Suprapubic skin (tissue), 4 donors: ENCODE measurements at regions not wholly inside any gene's neighbourhood (a gene's known extent, or its start where the extent isn't known, plus 50 kb on each side); places are given as distances from the start of the nearest gene placed in this dataset.

Experiments
- DNase-seq, 2 donors: peaks; one replicate each; pipeline ENCODE4 v3.0.0-alpha.2; 2019; ENCODE audit warnings: low spot score in 2 of 2
- H3K27ac ChIP-seq: fragments of 200-600 bp; sonication (generic); one replicate; pipeline ENCODE4 v1.5.1; 2019
- H3K27me3 ChIP-seq: fragments of 200-600 bp; sonication (generic); one replicate; pipeline ENCODE4 v1.5.1; 2019
- H3K36me3 ChIP-seq: fragments of 200-600 bp; sonication (generic); one replicate; pipeline ENCODE4 v1.5.1; 2019
- H3K4me1 ChIP-seq: fragments of 200-600 bp; sonication (generic); one replicate; pipeline ENCODE4 v1.5.1; 2019
- H3K4me3 ChIP-seq: fragments of 200-600 bp; sonication (generic); one replicate; pipeline ENCODE4 v1.5.1; 2019; ENCODE audit warnings: mild to moderate bottlenecking
- H3K9me3 ChIP-seq: fragments of 200-600 bp; sonication (generic); one replicate; pipeline ENCODE4 v1.5.1; 2019
- EP300 ChIP-seq: sonication (generic); formaldehyde crosslinking; IDR thresholded peaks from one replicate; pipeline ENCODE4 v1.6.1; 2017; ENCODE audit warnings: antibody characterized with exemption
- POLR2A ChIP-seq, 2 donors: fragments of 450-650 bp; IDR thresholded peaks; one replicate each; pipeline ENCODE4 v1.6.1; 2017; ENCODE audit warnings: antibody characterized with exemption in 2 of 2, mild to moderate bottlenecking in 2 of 2, moderate library complexity in 2 of 2
- POLR2AphosphoS5 ChIP-seq, 3 donors: sonication (generic); formaldehyde crosslinking; IDR thresholded peaks; one replicate each; pipeline ENCODE4 v1.6.1; 2017; ENCODE audit warnings: antibody characterized with exemption in 3 of 3
- WGBS: methylation state at CpG from one replicate; pipeline ENCODE4 v1.1.5; 2018; 5-methylcytosine and 5-hydroxymethylcytosine counted together
- TF ChIP-seq, protein P1 (sequence below), 2 donors: fragments of 200-600 bp in 1 of 2; fragments of 450-650 bp in 1 of 2; sonication (generic) in 1 of 2; IDR thresholded peaks; one replicate each; pipeline ENCODE4 v1.5.1; 2016 to 2019; ENCODE audit warnings: antibody characterized with exemption in 2 of 2, mild to moderate bottlenecking in 1 of 2, moderate library complexity in 1 of 2

- no peaks in the 10 kb centered on the region for H3K27me3 ChIP-seq
- H3K27ac ChIP-seq: no peak overlapping the region
- H3K9me3 ChIP-seq: no peaks in the 10 kb centered on the region
- WGBS: 78% methylated on average over 1 of the region's 1 CpG
- H3K36me3 ChIP-seq: no peaks in the 10 kb centered on the region
- no peaks in the 10 kb centered on the region for H3K4me1 ChIP-seq
- TF ChIP-seq POLR2A (IDR thresholded peaks at IDR 0.05) (no peak), POLR2AphosphoS5 (IDR thresholded peaks at IDR 0.05) (no peak), EP300 (no peak)
- TF ChIP-seq, protein P1, sequence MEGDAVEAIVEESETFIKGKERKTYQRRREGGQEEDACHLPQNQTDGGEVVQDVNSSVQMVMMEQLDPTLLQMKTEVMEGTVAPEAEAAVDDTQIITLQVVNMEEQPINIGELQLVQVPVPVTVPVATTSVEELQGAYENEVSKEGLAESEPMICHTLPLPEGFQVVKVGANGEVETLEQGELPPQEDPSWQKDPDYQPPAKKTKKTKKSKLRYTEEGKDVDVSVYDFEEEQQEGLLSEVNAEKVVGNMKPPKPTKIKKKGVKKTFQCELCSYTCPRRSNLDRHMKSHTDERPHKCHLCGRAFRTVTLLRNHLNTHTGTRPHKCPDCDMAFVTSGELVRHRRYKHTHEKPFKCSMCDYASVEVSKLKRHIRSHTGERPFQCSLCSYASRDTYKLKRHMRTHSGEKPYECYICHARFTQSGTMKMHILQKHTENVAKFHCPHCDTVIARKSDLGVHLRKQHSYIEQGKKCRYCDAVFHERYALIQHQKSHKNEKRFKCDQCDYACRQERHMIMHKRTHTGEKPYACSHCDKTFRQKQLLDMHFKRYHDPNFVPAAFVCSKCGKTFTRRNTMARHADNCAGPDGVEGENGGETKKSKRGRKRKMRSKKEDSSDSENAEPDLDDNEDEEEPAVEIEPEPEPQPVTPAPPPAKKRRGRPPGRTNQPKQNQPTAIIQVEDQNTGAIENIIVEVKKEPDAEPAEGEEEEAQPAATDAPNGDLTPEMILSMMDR (IDR thresholded peaks at IDR 0.05): no peak
- H3K4me3 ChIP-seq: no peak overlapping the region
- DNase-seq: no peak
These were observed 374.1 kb upstream of the C16orf82 start for GRCh38 chr16:26692658-26693057.

DNA sequence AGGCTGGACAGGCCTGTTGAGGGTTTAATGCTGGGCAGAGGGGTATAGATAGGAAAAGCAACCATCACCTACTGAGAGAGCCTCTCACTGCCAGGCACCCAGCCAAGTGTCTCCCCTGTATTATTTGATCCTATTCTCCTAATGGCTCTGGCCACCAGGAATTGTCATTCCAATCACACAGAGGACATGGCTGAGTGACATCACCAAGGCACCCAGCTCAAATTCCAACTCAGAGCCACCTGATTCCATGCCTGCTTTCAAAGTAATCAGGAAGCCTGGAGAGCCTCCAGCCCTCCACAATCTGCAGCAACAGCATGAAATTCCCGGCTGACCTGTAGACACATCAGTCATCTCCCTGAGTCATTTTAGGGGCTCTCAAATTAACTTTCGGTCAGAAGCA lies 368.9 kb upstream of the C16orf82 start:
- H3K36me3 ChIP-seq: no peaks in the 10 kb centered on the region
- H3K27ac ChIP-seq: no peak overlapping the region
- no peak overlapping the region for H3K4me3 ChIP-seq
- no peak for DNase-seq
- no peaks in the 10 kb centered on the region for H3K27me3 ChIP-seq
- no peaks in the 10 kb centered on the region for H3K9me3 ChIP-seq
- WGBS: 83% methylated on average over 2 of the region's 2 CpGs
- TF ChIP-seq, protein P1 (IDR thresholded peaks at IDR 0.05): no peak
- no peak for TF ChIP-seq POLR2A (IDR thresholded peaks at IDR 0.05)
- no peak for TF ChIP-seq EP300
- TF ChIP-seq POLR2AphosphoS5 (IDR thresholded peaks at IDR 0.05): no peak
- no peaks in the 10 kb centered on the region for H3K4me1 ChIP-seq

- 87% methylated on average over 1 of the region's 1 CpG for WGBS
- Histone ChIP-seq H3K4me1 (no peaks in the 10 kb centered on the region), H3K4me3 (no peak overlapping the region), H3K9me3 (no peaks in the 10 kb centered on the region), H3K27me3 (no peaks in the 10 kb centered on the region), H3K27ac (no peak overlapping the region), H3K36me3 (no peaks in the 10 kb centered on the region)
- no peak for DNase-seq
- TF ChIP-seq, protein P1 (IDR thresholded peaks at IDR 0.05): no peak
- TF ChIP-seq POLR2A (IDR thresholded peaks at IDR 0.05): no peak
- no peak for TF ChIP-seq EP300
- TF ChIP-seq POLR2AphosphoS5 (IDR thresholded peaks at IDR 0.05): no peak
These were observed 366.5 kb upstream of the C16orf82 start for GRCh38 chr16:26700250-26700649.

- WGBS: 87% methylated on average over 3 of the region's 3 CpGs
- no peaks in the 10 kb centered on the region for H3K9me3 ChIP-seq
- no peaks in the 10 kb centered on the region for H3K36me3 ChIP-seq
These were observed 365.4 kb upstream of the C16orf82 start for GRCh38 chr16:26701243-26701886.

DNA sequence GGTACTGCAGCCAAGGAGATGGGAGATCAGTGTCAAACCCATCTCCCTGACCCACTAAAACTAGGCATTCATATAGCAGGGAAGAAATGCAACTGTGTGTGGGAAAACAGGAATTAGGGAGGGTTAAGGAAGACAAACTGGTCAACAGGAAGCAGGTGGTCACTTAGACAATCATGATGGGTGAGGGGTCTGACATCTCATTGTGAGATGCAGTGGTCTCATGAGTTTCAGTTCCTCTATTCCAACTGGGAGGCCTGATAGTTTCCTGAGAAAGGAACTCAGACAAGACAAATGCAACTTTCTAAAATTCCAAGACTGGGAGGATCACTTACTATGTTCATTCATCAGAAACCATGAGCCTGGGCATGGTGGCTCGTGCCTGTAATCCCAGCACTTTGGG lies 361.4 kb upstream of the C16orf82 start:
- 80% methylated on average over 1 of the region's 1 CpG for WGBS
- no peaks in the 10 kb centered on the region for H3K9me3 ChIP-seq
- DNase-seq: no peak
- H3K4me1 ChIP-seq: no peaks in the 10 kb centered on the region
- no peaks in the 10 kb centered on the region for H3K27me3 ChIP-seq
- no peaks in the 10 kb centered on the region for H3K36me3 ChIP-seq
- no peak overlapping the region for H3K4me3 ChIP-seq
- no peak overlapping the region for H3K27ac ChIP-seq
- TF ChIP-seq, protein P1 (IDR thresholded peaks at IDR 0.05): no peak
- TF ChIP-seq EP300 (no peak), POLR2A (IDR thresholded peaks at IDR 0.05) (no peak)

More at GRCh38 chr16:26701243-26701886, 365.4 kb upstream of the C16orf82 start:
- Histone ChIP-seq H3K27me3 (no peaks in the 10 kb centered on the region), H3K4me1 (no peaks in the 10 kb centered on the region), H3K27ac (no peak overlapping the region), H3K4me3 (no peak overlapping the region)
- DNase-seq: no peak
- TF ChIP-seq POLR2A (IDR thresholded peaks at IDR 0.05) (no peak), POLR2AphosphoS5 (IDR thresholded peaks at IDR 0.05) (no peak), EP300 (no peak)
- TF ChIP-seq, protein P1 (IDR thresholded peaks at IDR 0.05): no peak
